ENCODE measurements at regions not wholly inside any gene's neighbourhood (a gene's known extent, or its start where the extent isn't known, plus 50 kb on each side); places are given as distances from the start of the nearest gene placed in this dataset.
"Not testable (repeated sequence)": the region's sequence is repeated elsewhere in the genome, so short reads cannot be mapped to it uniquely, and the experiment has no call there.

DNA sequence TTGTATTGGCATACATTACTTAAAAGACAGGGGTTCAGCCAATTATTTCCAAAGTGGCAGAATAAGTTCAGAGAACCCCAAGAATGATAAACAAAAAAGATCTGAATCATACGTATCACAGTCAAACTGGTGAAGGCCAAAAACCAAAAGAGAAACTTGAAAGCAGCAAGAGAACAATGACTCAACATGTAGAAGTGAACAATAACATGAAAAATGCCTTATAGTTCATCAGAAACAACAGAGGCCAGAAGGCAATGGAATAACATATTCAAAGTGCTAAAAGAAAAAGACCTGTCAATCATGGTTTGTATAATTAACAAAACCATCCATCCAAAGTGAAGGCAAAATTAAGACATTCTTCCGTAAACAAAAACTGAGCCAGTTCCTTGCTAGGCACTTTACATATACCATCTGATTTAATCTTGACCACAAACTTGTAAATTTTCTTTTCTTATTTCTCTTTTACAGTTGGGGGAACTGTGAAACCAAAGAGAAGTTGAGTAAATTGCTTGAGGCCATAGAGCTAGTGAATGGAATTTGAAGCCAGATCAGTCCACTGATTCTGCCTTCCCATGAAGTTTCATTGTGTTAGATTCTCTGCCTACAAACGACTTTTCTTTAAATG lies 232.1 kb upstream of the SEL1L start:
- DNase-seq, result no peak

DNA sequence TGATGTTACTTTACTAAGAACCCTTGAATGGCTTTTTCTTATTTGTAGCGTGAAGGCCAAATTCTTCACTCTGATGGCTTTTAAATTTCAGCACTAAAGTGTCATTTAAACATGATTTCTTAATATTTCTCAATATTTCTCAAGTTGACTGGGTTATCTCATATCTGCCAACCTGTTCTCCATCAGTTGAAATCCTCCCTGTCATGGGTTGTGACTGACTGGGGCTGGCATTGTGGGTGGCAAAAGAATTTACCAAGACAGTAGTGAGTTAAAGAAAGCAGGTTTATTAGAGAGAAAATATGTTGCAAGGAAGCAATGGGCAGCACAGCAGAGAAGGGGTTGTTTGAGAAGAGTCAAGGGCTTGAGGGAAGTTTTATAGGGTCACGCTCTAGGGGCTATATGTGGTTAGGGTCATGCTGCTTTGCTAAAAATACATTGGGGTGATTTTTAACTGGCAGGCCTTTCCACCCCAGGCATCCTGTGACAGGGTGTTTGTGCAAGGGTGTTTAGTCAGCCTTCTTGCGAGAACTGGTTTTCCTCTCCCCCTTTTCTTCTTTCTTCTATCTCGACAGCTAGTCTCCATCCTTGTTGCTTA lies 232.8 kb upstream of the SEL1L start:
- no peak for DNase-seq

GRCh38 chr14:81767266-81767995 lies 233.8 kb upstream of the SEL1L start:
- no peak for DNase-seq

DNA sequence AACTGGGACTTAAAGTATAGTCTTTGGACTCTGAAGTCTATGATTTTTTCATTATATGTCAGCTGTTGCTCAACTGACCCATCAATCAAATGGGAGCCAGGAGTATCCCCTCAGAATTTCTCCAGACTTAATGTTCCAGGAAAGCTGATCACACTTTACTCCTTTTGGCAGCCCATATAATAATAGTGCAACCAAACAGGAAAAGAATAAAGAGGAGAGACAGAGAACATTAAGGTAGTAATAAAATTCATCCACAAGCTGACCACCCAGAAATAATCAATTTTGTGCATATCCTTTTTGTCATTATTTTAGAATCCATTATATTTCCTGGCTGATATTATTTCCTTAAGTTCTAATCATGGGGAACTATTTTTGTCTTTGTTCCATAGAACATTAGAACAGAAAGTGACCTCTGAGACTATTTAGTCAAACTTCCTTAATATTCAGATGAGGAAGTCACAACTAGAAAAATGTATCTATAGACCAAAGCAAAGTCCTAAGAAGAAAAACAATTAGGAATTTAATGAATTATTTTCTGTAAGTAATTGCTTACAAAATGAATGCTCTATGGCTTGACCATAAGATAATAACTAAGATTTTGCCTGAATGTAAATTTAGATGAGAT lies 238.1 kb upstream of the SEL1L start:
- no peak for DNase-seq

- DNase-seq, result no peak
Measured at GRCh38 chr14:81772381-81772780, 238.7 kb upstream of the SEL1L start.

DNA sequence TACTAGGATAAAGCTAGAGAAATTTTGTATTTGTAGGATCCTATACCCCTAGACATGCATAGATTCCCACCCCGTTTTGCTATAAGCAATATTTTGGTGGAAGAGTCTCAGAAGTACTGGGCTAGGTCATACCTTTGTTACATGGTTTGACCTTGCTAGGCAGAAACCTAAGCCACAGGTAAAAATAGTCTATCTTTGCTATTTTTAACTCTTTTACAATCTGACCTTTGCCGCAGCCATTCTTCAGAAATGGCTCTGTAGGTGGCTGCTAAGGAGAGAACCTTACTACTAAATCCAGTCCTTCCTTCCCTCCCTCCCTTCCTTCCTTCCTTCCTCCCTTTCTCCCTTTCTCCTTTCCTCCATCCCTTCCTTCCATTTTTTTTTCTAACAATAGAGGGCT lies 242.9 kb upstream of the SEL1L start:
- DNase-seq, result no peak

DNA sequence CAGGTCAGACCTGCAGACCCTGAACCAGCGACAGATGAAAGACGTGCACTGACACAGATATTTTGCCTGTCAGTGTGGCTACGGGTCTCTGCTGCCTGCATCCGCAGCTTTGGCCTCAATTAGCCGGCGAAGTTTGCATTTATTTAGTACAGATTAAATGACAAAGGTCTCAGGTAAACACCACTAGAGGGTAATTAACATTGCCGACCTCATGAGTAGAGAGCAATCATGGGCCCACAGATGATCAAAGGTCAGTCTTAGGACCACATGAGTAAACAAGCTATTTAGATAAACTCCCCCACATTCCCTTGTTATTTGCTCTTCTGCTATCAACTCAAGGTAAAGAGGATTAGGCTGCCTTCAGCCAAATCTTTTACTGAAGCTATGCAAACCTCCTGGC lies 248.1 kb upstream of the SEL1L start:
- not testable (repeated sequence) for DNase-seq

- DNase-seq, result no peak
Measured at GRCh38 chr14:81784084-81784483, 250.4 kb upstream of the SEL1L start.

GRCh38 chr14:81797315-81797714 lies 263.7 kb upstream of the SEL1L start:
- no peak for DNase-seq

DNA sequence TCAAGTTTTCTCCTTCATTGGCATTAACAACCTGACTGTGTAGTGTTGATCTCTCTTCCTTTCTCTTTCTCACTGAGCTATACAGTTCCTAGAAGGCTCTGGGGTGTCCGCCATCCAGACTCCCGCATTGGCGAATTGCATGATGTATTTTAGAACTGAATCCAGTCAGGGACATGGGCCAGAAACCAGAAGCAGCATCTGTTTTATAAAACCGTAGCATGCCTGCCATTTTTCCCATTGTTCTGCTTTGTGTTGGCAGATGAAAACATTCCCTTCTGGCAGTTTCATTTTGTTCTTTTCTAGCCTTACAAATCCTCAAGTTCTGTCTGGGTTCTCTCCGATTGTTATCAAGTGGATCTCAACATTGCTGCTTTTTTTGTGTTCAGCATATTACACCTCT lies 268.3 kb upstream of the SEL1L start:
- DNase-seq, result no peak

GRCh38 chr14:81802341-81802740 lies 268.7 kb upstream of the SEL1L start:
- no peak for DNase-seq

DNA sequence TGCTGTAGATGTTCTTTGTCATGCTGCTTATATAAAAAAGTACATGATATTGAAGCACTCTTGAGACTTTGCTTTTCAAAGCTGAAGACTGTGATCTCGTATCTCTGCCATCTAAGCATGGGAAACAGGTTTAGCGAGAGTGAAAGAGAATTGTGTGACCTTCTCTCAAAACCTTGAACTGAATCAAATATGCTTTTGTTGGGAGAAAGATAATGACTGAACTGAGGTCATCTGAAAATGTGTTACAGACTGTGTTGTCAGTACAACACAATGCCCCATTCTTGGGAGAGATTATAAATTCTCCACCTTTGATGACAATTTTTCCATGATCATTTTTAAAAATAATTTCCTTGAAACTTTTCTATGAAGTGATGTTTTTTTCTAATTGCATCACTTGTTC lies 272.1 kb upstream of the SEL1L start:
- DNase-seq, result no peak

GRCh38 chr14:81811705-81812269 lies 278.1 kb upstream of the SEL1L start:
- DNase-seq, result no peak

DNA sequence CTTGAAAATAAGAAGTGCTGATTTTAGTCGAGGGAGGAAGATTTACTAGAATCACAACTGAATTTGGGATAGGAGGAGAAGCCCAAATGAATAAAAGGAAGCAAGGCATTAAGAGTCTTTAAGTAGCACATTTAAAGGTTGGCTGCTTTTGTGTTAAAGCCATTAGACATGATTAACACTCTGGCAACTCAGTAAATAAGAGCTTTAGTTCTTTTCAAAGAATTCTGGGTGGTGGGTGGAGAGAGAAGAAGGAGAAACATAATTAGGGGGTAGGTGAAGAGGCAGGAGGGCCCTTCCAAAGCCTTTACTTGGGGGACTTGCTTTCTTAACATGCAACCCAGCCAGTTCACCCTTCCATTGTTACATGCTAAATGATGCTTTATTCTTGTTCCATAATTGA lies 284.6 kb upstream of the SEL1L start:
- DNase-seq, result no peak

- DNase-seq, result no peak
Measured at GRCh38 chr14:81819344-81819743, 285.7 kb upstream of the SEL1L start.

DNA sequence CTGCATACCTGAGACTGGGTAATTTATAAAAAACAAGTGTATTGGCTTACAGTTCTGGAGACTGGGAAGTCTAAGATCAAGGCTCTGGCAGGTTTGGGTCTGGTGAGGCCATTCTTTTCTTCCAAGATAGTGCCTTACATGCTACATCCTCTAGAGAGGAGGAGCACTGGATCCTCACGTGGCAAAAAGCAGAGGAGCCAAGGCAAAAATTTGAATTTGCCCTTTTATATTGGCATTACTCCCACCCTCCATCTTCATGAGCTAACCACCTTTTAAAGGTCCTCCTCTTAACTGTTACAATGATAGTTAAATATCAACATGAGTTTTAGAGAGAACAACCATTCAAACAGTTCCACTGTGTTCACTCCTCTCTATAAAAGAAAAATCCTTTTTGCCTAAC lies 286.3 kb upstream of the SEL1L start:
- no peak for DNase-seq

DNA sequence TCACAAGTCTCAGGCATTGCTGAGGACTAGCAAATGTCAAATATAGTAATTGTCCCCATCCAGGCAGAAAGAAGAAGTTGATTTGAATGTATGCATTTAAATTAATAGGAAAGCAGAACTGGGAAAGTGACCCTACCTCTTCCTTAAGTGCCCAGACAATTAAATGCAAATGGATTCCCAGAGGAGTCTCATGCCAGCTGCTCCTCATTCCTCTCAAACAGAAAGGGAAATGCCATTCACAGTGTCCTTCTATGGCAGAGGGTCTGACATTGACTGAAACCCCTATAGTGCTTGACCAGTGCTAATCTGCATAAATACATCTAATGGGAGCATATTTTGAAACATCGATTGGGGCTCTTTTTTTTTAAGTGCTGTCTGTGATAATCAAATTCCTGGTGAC lies 292.4 kb upstream of the SEL1L start:
- no peak for DNase-seq

- DNase-seq, result no peak
Measured at GRCh38 chr14:81829447-81829846, 295.8 kb upstream of the SEL1L start.

DNA sequence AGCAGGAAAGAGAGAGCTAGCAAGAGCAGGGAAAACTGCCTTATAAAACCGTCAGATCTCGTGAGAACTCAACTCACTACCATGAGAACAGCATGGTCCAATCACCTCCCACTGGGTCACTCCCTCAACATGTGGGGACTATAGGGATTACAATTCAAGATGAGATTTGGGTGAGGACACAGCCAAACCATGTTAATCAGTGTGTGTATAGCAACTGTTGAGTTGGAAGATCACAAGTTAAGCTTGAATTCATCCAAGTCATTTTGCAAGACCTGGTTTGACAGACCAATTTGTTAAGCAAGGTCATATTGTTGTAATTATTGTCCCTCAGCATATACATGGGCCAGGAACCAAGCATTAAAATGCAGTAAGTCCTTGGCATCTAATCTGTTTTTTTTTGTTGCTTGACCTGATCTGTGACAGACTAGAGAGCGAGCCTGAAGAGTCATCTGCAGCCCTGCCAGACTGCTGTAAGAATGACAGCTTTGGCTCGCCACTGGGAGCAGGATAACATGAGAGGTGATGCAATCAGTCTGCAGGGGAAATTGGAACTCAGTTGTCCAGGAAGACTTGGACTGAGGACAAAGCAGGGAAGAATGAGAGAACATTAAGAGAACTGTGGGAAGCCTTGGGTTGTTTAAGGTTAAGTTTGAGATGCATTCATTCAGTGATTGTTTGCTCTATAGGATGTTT lies 297.6 kb upstream of the SEL1L start:
- DNase-seq, result no peak

GRCh38 chr14:81834308-81834707 lies 300.7 kb upstream of the SEL1L start:
- no peak for DNase-seq

DNA sequence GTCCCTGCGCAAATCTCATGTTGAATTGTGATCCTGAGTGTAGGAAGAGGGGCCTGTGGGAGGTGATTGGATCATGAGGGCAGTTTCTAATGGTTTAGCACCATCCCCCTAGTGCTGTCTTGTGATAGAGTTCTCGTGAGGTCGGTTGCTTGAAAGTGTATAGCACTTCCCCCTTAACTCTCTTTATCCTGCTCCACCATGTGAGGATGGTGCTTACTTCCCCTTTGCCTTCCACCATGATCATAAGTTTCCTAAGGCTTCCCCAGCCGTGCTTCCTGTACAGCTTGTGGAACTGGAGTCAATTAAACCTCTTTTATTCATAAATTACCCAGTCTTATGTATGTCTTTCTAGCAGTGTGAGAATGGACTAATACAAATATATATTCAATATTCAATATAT lies 303.7 kb upstream of the SEL1L start:
- DNase-seq, result no peak

DNA sequence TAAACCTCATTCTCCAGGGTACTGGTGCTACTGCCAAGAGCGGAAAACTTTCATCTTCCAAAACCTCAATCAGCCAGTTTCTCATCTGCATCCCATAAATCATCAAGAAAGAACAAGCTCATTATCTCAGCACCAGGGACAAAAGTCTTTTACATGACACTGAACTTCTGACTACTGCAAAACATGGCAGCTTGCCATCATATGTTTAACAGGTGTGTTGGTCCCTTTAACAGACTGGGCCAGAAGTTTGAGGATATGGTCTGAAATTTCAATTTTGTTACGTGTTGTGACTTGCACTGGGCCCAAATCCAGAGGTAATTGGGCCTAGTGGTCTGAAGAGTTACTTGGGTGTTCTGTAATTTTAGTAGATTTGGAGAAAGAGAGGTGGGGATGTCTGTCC lies 305.4 kb upstream of the SEL1L start:
- DNase-seq, result no peak

DNA sequence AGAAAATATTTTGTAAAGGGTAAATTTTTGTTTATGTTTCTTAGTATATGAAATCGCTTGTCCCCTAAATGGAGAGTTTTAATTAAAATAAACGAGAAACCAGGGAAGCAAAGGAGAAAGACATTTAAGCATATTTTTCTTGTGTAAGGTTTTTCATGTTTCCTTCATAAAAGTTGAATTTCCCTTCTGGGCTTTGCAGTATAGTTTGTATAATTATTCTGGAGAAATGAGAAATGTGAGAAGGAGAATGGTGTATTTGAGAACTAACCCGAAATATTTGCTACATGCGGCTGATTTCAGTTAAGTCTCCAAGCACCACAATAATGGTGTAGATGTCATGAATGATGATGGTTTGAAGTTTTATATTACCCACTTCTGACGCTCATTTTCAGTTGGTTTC lies 307.7 kb upstream of the SEL1L start:
- no peak for DNase-seq
